A549 (cell line): ENCODE measurements at regions not wholly inside any gene's neighbourhood (a gene's known extent, or its start where the extent isn't known, plus 50 kb on each side); places are given as distances from the start of the nearest gene placed in this dataset.

Source experiments
- ATAC-seq, 2 experiments: fragments of 200-7000 bp in 1 of 2; fragments of >200 bp in 1 of 2; cut with Nextera tagmentation in 1 of 2; cut with Tn5 transposase in 1 of 2; 3 replicates each; pipeline versions ENCODE4 v1.8.0 to v1.9.1; 2018 to 2020; ENCODE audit warnings: mild to moderate bottlenecking in 1 of 2, moderate library complexity in 1 of 2
- CTCF ChIA-PET: fragments of 300-600 bp; sonication (Branson Sonifier 250); formaldehyde crosslinking; extraction: SDS; loops from one replicate; lab custom pipeline; 2021; ENCODE audit warnings: antibody characterized with exemption, inconsistent platforms; lab: Yijun Ruan, JAX
- POLR2A ChIA-PET: fragments of 350-600 bp; formaldehyde crosslinking; extraction: SDS; loops from one replicate; lab custom pipeline; 2021; ENCODE audit warnings: antibody characterized with exemption, inconsistent platforms; lab: Yijun Ruan, JAX
- DNase-seq, 2 experiments: peaks; one replicate each; pipeline versions ENCODE4 v3.0.0 to v3.0.0-alpha.2; 2011 to 2016; ENCODE audit warnings: low read depth in 1 of 2, low spot score in 1 of 2
- FAIRE-seq: peaks from 2 replicates; lab custom pipeline; 2011; peaks lifted over from hg19 to GRCh38; lab: Jason Lieb, UNC
- H3K27ac ChIP-seq, 2 experiments: fragments of >200 bp; sonication (Bioruptor Twin); formaldehyde crosslinking; 3 replicates each; pipeline ENCODE4 v1.5.1; 2016 to 2017
- H3K4me1 ChIP-seq: fragments of >200 bp; sonication (Bioruptor Twin); formaldehyde crosslinking; 3 replicates; pipeline ENCODE4 v1.6.1; 2016
- H3K4me2 ChIP-seq: fragments of >200 bp; sonication (Bioruptor Twin); formaldehyde crosslinking; 3 replicates; pipeline ENCODE4 v1.6.1; 2016
- H3K4me3 ChIP-seq: fragments of >200 bp; sonication (Bioruptor Twin); formaldehyde crosslinking; 3 replicates; pipeline ENCODE4 v1.5.1; 2016
- H3K9me3 ChIP-seq: fragments of >200 bp; sonication (Bioruptor Twin); formaldehyde crosslinking; 3 replicates; pipeline ENCODE4 v1.6.1; 2016
- BHLHE40 ChIP-seq: IDR thresholded peaks from 2 replicates; pipeline ENCODE4 v1.6.1; 2012; ENCODE audit warnings: low read depth, low read length, inconsistent platforms
- CBX8 ChIP-seq: fragments of 200-600 bp; sonication (generic); IDR thresholded peaks from 2 replicates; pipeline ENCODE4 v1.6.1; 2016
- CHD2 ChIP-seq: fragments of 150-350 bp; IDR thresholded peaks from 2 replicates; pipeline ENCODE4 v1.6.1; 2014; ENCODE audit warnings: low read length; ENCODE audit not compliant: partially characterized antibody
- EHMT2 ChIP-seq: fragments of 200-600 bp; sonication (generic); IDR thresholded peaks from 2 replicates; pipeline ENCODE4 v1.6.1; 2016; ENCODE audit warnings: antibody characterized with exemption, low read depth, mild to moderate bottlenecking, moderate library complexity
- EP300 ChIP-seq, 2 experiments: fragments of >200 bp; sonication (Bioruptor Twin); formaldehyde crosslinking; IDR thresholded peaks; 2 replicates in 1 of 2; 3 replicates in 1 of 2; pipeline ENCODE4 v1.6.1; 2016 to 2017
- ESRRA ChIP-seq: fragments of 150-350 bp; IDR thresholded peaks from 2 replicates; pipeline ENCODE4 v1.6.1; 2014; ENCODE audit warnings: mild to moderate bottlenecking, low read length, borderline replicate concordance
- FOXS1 ChIP-seq: fragments of 250-450 bp; sonication (Bioruptor Pico); IDR thresholded peaks from 2 replicates; pipeline ENCODE4 v1.5.0; 2020; ENCODE audit warnings: mild to moderate bottlenecking, moderate library complexity
- HDAC2 ChIP-seq: fragments of 200-600 bp; sonication (generic); IDR thresholded peaks from 2 replicates; pipeline ENCODE4 v1.6.1; 2016
- JUN ChIP-seq, 2 experiments: fragments of >200 bp; sonication (Bioruptor Twin); formaldehyde crosslinking; IDR thresholded peaks; 2 replicates in 1 of 2; 3 replicates in 1 of 2; pipeline ENCODE4 v1.6.1; 2016 to 2017
- KDM1A ChIP-seq: fragments of 200-600 bp; sonication (generic); IDR thresholded peaks from 2 replicates; pipeline ENCODE4 v1.6.1; 2016; ENCODE audit warnings: low read depth, mild to moderate bottlenecking
- KDM5A ChIP-seq: fragments of 200-600 bp; sonication (generic); IDR thresholded peaks from 2 replicates; pipeline ENCODE4 v1.6.1; 2016; ENCODE audit warnings: antibody characterized with exemption, mild to moderate bottlenecking
- MAFK ChIP-seq: fragments of 450-650 bp; IDR thresholded peaks from 2 replicates; pipeline ENCODE4 v1.6.1; 2014; ENCODE audit not compliant: partially characterized antibody
- MAZ ChIP-seq: fragments of 150-350 bp; IDR thresholded peaks from 2 replicates; pipeline ENCODE4 v1.6.1; 2014; ENCODE audit warnings: antibody characterized with exemption, low read depth, low read length, borderline replicate concordance
- NFE2L2 ChIP-seq: fragments of 150-350 bp; conservative IDR thresholded peaks from 2 replicates; pipeline ENCODE4 v1.6.1; 2014; ENCODE audit warnings: low read length
- NPAS2 ChIP-seq: fragments of 250-450 bp; sonication (Bioruptor Pico); IDR thresholded peaks from 2 replicates; pipeline ENCODE4 v1.8.0; 2022; ENCODE audit warnings: mild to moderate bottlenecking, moderate library complexity, borderline replicate concordance
- NR3C1 ChIP-seq: fragments of >200 bp; sonication (Bioruptor Twin); formaldehyde crosslinking; IDR thresholded peaks from 3 replicates; pipeline ENCODE4 v1.6.1; 2017
- PHF8 ChIP-seq: fragments of 200-600 bp; sonication (generic); IDR thresholded peaks from 2 replicates; pipeline ENCODE4 v1.6.1; 2016; ENCODE audit warnings: low read depth, mild to moderate bottlenecking, antibody characterized with exemption, moderate library complexity, borderline replicate concordance
- RARB ChIP-seq: fragments of 250-450 bp; sonication (Bioruptor Pico); IDR thresholded peaks from 2 replicates; pipeline ENCODE4 v1.8.0; 2021; ENCODE audit warnings: mild to moderate bottlenecking, moderate library complexity
- RCOR1 ChIP-seq: fragments of 150-350 bp; IDR thresholded peaks from 2 replicates; pipeline ENCODE4 v1.6.1; 2014; ENCODE audit warnings: antibody characterized with exemption, low read length, low read depth
- RFX5 ChIP-seq: fragments of 450-650 bp; IDR thresholded peaks from 2 replicates; pipeline ENCODE4 v1.7.1; 2014; ENCODE audit warnings: antibody characterized with exemption, mild to moderate bottlenecking, moderate library complexity
- SMC3 ChIP-seq: fragments of >200 bp; sonication (Bioruptor Twin); formaldehyde crosslinking; IDR thresholded peaks from 3 replicates; pipeline ENCODE4 v1.6.1; 2018; ENCODE audit warnings: inconsistent platforms
- SREBF2 ChIP-seq: fragments of 450-650 bp; IDR thresholded peaks from 2 replicates; pipeline ENCODE4 v1.6.1; 2014; ENCODE audit warnings: mild to moderate bottlenecking, moderate library complexity
- WGBS: methylation state at CpG from one replicate; pipeline ENCODE4 v1.1.6; 2017; ENCODE audit errors: missing lambda C conversion rate; 5-methylcytosine and 5-hydroxymethylcytosine counted together
- TF ChIP-seq, protein P1 (sequence below): fragments of >200 bp; sonication (Bioruptor Twin); formaldehyde crosslinking; IDR thresholded peaks from 3 replicates; pipeline ENCODE4 v1.5.1; 2016
- TF ChIP-seq, protein P2 (sequence below): fragments of 250-450 bp; sonication (Bioruptor Pico); IDR thresholded peaks from 2 replicates; pipeline ENCODE4 v1.5.0; 2020; ENCODE audit warnings: low read depth, mild to moderate bottlenecking, moderate library complexity
- TF ChIP-seq, protein P3 (sequence below): IDR thresholded peaks from 2 replicates; pipeline ENCODE4 v1.6.1; 2012
- TF ChIP-seq, protein P4 (sequence below): fragments of 200-600 bp; sonication (generic); IDR thresholded peaks from 2 replicates; pipeline ENCODE4 v1.6.1; 2016; ENCODE audit warnings: antibody characterized with exemption, mild to moderate bottlenecking, moderate library complexity
- TF ChIP-seq, protein P5 (sequence below): fragments of >200 bp; sonication (Bioruptor Twin); formaldehyde crosslinking; IDR thresholded peaks from 2 replicates; pipeline ENCODE4 v1.6.1; 2016
- TF ChIP-seq, protein P6 (sequence below): fragments of 450-650 bp; IDR thresholded peaks from 2 replicates; pipeline ENCODE4 v1.6.1; 2014; ENCODE audit warnings: antibody characterized with exemption
- TF ChIP-seq, protein P7 (sequence below): IDR thresholded peaks from 2 replicates; pipeline ENCODE4 v1.6.1; 2012
- TF ChIP-seq, protein P8 (sequence below): fragments of 150-350 bp; IDR thresholded peaks from 2 replicates; pipeline ENCODE4 v1.6.1; 2014; ENCODE audit warnings: low read depth, mild to moderate bottlenecking, low read length

DNA sequence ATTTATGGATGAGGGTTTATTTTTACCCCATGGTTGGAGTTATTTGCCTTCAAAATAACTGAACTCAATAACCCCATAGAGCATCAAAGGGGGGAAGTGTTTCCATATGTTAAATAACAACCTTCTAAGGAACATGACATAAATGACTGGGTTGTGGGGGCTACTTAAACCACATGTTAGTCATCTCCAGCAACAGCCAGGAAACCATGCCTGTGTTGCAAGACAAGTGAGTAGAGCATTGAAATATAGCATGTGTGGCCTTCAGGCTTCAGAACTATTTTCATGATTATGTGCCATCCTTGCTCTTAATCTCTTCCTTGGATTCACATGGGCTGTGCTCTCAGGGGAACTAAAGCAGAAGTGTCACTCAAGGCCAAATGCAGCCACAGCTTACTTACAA is 431.2 kb downstream of the AGTPBP1 start:
- no peak overlapping the region for H3K4me3 ChIP-seq
- H3K27ac ChIP-seq = no peak overlapping the region
- TF ChIP-seq CHD2 = no peak
- no peak for TF ChIP-seq KDM5A
- no peak for TF ChIP-seq RCOR1
- no peak for TF ChIP-seq SREBF2
- TF ChIP-seq JUN (IDR thresholded peaks at IDR 0.05) = no peak
- no peak for TF ChIP-seq NFE2L2
- no peak for TF ChIP-seq PHF8
- TF ChIP-seq NR3C1 = no peak
- no peak for TF ChIP-seq RFX5
- TF ChIP-seq MAZ = no peak
- TF ChIP-seq KDM1A = no peak
- TF ChIP-seq ESRRA = no peak
- TF ChIP-seq MAFK = no peak
- TF ChIP-seq, protein P1, sequence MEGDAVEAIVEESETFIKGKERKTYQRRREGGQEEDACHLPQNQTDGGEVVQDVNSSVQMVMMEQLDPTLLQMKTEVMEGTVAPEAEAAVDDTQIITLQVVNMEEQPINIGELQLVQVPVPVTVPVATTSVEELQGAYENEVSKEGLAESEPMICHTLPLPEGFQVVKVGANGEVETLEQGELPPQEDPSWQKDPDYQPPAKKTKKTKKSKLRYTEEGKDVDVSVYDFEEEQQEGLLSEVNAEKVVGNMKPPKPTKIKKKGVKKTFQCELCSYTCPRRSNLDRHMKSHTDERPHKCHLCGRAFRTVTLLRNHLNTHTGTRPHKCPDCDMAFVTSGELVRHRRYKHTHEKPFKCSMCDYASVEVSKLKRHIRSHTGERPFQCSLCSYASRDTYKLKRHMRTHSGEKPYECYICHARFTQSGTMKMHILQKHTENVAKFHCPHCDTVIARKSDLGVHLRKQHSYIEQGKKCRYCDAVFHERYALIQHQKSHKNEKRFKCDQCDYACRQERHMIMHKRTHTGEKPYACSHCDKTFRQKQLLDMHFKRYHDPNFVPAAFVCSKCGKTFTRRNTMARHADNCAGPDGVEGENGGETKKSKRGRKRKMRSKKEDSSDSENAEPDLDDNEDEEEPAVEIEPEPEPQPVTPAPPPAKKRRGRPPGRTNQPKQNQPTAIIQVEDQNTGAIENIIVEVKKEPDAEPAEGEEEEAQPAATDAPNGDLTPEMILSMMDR = no peak
- no peak for TF ChIP-seq SMC3
- ChIA-PET CTCF (interaction anchor here (0.7 kb wide), 1 partner anchor 895 kb away, joined by 3 read pairs; no protein-coding TSS in a partner anchor), POLR2A (no interaction called here)
- DNase-seq (no peak), ATAC-seq (no peak), FAIRE-seq (no peak)
- H3K9me3 ChIP-seq = no peaks in the 10 kb centered on the region
- H3K4me2 ChIP-seq = no peak overlapping the region
- no peaks in the 10 kb centered on the region for H3K4me1 ChIP-seq

DNA sequence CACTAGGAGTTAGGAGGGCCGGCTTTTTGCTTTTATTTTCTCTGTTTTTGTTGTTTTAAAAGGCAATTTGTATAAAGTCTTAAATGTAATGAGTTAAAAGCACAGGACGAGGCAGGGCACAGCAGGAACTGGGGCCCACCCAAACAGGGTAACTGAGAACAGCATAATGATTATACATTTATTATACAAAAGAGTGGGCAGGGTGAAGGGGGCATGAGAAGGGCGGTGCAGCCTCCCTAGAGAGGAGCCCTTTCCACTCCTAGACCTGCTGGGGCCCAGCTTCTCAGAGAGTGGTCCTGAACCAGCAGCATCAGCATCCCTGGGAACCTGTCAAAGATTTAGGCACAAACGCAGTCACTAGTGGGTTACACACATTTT is 438.0 kb downstream of the AGTPBP1 start:
- H3K9me3 ChIP-seq = no peaks in the 10 kb centered on the region
- whole genome bisulfite sequencing = 12% methylated on average over 4 of the region's 4 CpGs
- DNase-seq (no peak), FAIRE-seq (no peak), ATAC-seq (no peak)
- ChIA-PET CTCF (no interaction called here), POLR2A (no interaction called here)
- no peak overlapping the region for H3K4me3 ChIP-seq
- H3K4me2 ChIP-seq = no peak overlapping the region
- TF ChIP-seq, protein P2, sequence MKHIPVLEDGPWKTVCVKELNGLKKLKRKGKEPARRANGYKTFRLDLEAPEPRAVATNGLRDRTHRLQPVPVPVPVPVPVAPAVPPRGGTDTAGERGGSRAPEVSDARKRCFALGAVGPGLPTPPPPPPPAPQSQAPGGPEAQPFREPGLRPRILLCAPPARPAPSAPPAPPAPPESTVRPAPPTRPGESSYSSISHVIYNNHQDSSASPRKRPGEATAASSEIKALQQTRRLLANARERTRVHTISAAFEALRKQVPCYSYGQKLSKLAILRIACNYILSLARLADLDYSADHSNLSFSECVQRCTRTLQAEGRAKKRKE = no peak
- no peak for TF ChIP-seq FOXS1 (CRISPR knock-in tag)
- no peak for TF ChIP-seq EP300 (IDR thresholded peaks at IDR 0.05)
- TF ChIP-seq, protein P3, sequence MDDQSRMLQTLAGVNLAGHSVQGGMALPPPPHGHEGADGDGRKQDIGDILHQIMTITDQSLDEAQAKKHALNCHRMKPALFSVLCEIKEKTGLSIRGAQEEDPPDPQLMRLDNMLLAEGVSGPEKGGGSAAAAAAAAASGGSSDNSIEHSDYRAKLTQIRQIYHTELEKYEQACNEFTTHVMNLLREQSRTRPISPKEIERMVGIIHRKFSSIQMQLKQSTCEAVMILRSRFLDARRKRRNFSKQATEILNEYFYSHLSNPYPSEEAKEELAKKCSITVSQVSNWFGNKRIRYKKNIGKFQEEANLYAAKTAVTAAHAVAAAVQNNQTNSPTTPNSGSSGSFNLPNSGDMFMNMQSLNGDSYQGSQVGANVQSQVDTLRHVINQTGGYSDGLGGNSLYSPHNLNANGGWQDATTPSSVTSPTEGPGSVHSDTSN = no peak
- TF ChIP-seq, protein P4, sequence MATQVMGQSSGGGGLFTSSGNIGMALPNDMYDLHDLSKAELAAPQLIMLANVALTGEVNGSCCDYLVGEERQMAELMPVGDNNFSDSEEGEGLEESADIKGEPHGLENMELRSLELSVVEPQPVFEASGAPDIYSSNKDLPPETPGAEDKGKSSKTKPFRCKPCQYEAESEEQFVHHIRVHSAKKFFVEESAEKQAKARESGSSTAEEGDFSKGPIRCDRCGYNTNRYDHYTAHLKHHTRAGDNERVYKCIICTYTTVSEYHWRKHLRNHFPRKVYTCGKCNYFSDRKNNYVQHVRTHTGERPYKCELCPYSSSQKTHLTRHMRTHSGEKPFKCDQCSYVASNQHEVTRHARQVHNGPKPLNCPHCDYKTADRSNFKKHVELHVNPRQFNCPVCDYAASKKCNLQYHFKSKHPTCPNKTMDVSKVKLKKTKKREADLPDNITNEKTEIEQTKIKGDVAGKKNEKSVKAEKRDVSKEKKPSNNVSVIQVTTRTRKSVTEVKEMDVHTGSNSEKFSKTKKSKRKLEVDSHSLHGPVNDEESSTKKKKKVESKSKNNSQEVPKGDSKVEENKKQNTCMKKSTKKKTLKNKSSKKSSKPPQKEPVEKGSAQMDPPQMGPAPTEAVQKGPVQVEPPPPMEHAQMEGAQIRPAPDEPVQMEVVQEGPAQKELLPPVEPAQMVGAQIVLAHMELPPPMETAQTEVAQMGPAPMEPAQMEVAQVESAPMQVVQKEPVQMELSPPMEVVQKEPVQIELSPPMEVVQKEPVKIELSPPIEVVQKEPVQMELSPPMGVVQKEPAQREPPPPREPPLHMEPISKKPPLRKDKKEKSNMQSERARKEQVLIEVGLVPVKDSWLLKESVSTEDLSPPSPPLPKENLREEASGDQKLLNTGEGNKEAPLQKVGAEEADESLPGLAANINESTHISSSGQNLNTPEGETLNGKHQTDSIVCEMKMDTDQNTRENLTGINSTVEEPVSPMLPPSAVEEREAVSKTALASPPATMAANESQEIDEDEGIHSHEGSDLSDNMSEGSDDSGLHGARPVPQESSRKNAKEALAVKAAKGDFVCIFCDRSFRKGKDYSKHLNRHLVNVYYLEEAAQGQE = no peak
- TF ChIP-seq NPAS2 (CRISPR knock-in tag) = no peak
- TF ChIP-seq, protein P5, sequence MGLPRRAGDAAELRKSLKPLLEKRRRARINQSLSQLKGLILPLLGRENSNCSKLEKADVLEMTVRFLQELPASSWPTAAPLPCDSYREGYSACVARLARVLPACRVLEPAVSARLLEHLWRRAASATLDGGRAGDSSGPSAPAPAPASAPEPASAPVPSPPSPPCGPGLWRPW = no peak
- no peak for TF ChIP-seq CBX8
- TF ChIP-seq HDAC2 = no peak
- no peak for TF ChIP-seq RARB
- no peak for TF ChIP-seq KDM1A
- TF ChIP-seq NR3C1 = no peak
- TF ChIP-seq BHLHE40 = no peak
- TF ChIP-seq EHMT2 = no peak
- TF ChIP-seq, protein P6, sequence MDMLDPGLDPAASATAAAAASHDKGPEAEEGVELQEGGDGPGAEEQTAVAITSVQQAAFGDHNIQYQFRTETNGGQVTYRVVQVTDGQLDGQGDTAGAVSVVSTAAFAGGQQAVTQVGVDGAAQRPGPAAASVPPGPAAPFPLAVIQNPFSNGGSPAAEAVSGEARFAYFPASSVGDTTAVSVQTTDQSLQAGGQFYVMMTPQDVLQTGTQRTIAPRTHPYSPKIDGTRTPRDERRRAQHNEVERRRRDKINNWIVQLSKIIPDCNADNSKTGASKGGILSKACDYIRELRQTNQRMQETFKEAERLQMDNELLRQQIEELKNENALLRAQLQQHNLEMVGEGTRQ = no peak
- TF ChIP-seq, protein P7, sequence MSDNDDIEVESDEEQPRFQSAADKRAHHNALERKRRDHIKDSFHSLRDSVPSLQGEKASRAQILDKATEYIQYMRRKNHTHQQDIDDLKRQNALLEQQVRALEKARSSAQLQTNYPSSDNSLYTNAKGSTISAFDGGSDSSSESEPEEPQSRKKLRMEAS = no peak
- TF ChIP-seq, protein P8, sequence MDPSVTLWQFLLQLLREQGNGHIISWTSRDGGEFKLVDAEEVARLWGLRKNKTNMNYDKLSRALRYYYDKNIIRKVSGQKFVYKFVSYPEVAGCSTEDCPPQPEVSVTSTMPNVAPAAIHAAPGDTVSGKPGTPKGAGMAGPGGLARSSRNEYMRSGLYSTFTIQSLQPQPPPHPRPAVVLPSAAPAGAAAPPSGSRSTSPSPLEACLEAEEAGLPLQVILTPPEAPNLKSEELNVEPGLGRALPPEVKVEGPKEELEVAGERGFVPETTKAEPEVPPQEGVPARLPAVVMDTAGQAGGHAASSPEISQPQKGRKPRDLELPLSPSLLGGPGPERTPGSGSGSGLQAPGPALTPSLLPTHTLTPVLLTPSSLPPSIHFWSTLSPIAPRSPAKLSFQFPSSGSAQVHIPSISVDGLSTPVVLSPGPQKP = no peak
- no peaks in the 10 kb centered on the region for H3K4me1 ChIP-seq
- H3K27ac ChIP-seq = no peak overlapping the region
